ENCODE measurements at regions not wholly inside any gene's neighbourhood (a gene's known extent, or its start where the extent isn't known, plus 50 kb on each side); places are given as distances from the start of the nearest gene placed in this dataset.

GRCh38 chr4:167469436-167469835, 235.1 kb upstream of the SPOCK3 start:
- Histone ChIP-seq H3K27me3 (no peaks in the 10 kb centered on the region), H3K27ac (no peak overlapping the region), H3K36me3 (no peaks in the 10 kb centered on the region), H3K4me1 (no peaks in the 10 kb centered on the region), H3K4me3 (no peak overlapping the region), H3K9me3 (no peaks in the 10 kb centered on the region)
- TF ChIP-seq POLR2A (IDR thresholded peaks at IDR 0.05): no peak
- TF ChIP-seq CTCF (IDR thresholded peaks at IDR 0.05): no peak
- no peak for DNase-seq

- H3K27ac ChIP-seq: no peak overlapping the region
- no peaks in the 10 kb centered on the region for H3K4me1 ChIP-seq
- TF ChIP-seq POLR2A (IDR thresholded peaks at IDR 0.05): no peak
- no peak for TF ChIP-seq CTCF (IDR thresholded peaks at IDR 0.05)
Observed at GRCh38 chr4:167475951-167476350, 241.7 kb upstream of the SPOCK3 start.

GRCh38 chr4:167492007-167492406, 257.7 kb upstream of the SPOCK3 start:
- H3K27me3 ChIP-seq: no peaks in the 10 kb centered on the region
- no peaks in the 10 kb centered on the region for H3K36me3 ChIP-seq
- no peaks in the 10 kb centered on the region for H3K9me3 ChIP-seq
- DNase-seq: no peak
- TF ChIP-seq CTCF (IDR thresholded peaks at IDR 0.05) (no peak), POLR2A (IDR thresholded peaks at IDR 0.05) (no peak)
- H3K4me3 ChIP-seq: no peak overlapping the region
- no peak overlapping the region for H3K27ac ChIP-seq
- H3K4me1 ChIP-seq: no peaks in the 10 kb centered on the region

More at GRCh38 chr4:167475951-167476350, 241.7 kb upstream of the SPOCK3 start:
- DNase-seq: no peak
- no peaks in the 10 kb centered on the region for H3K27me3 ChIP-seq
- H3K9me3 ChIP-seq: no peaks in the 10 kb centered on the region
- H3K4me3 ChIP-seq: no peak overlapping the region
- H3K36me3 ChIP-seq: no peaks in the 10 kb centered on the region

GRCh38 chr4:167509551-167509950, 275.3 kb upstream of the SPOCK3 start:
- no peaks in the 10 kb centered on the region for H3K36me3 ChIP-seq
- no peaks in the 10 kb centered on the region for H3K9me3 ChIP-seq
- no peak for DNase-seq
- H3K4me1 ChIP-seq: no peaks in the 10 kb centered on the region
- no peak for TF ChIP-seq CTCF (IDR thresholded peaks at IDR 0.05)
- TF ChIP-seq POLR2A (IDR thresholded peaks at IDR 0.05): no peak
- H3K4me3 ChIP-seq: no peak overlapping the region
- no peak overlapping the region for H3K27ac ChIP-seq
- no peaks in the 10 kb centered on the region for H3K27me3 ChIP-seq

GRCh38 chr4:167524091-167524490, 289.8 kb upstream of the SPOCK3 start:
- DNase-seq: no peak
- Histone ChIP-seq H3K27ac (no peak overlapping the region), H3K36me3 (no peaks in the 10 kb centered on the region)

More at GRCh38 chr4:167524091-167524490, 289.8 kb upstream of the SPOCK3 start:
- Histone ChIP-seq H3K4me1 (no peaks in the 10 kb centered on the region), H3K27me3 (no peaks in the 10 kb centered on the region), H3K4me3 (no peak overlapping the region), H3K9me3 (no peaks in the 10 kb centered on the region)
- TF ChIP-seq CTCF (IDR thresholded peaks at IDR 0.05) (no peak), POLR2A (IDR thresholded peaks at IDR 0.05) (no peak)

Measured in Peyer's patch (tissue), 4 donors.